Dermis microvascular lymphatic vessel endothelial cell (primary cell): ENCODE measurements at regions not wholly inside any gene's neighbourhood (a gene's known extent, or its start where the extent isn't known, plus 50 kb on each side); places are given as distances from the start of the nearest gene placed in this dataset.

Experiments
- DNase-seq, 2 donors: peaks; one replicate each; pipeline versions ENCODE4 v3.0.0 to v3.0.0-alpha.2; 2010; ENCODE audit warnings: low read depth in 2 of 2

DNA sequence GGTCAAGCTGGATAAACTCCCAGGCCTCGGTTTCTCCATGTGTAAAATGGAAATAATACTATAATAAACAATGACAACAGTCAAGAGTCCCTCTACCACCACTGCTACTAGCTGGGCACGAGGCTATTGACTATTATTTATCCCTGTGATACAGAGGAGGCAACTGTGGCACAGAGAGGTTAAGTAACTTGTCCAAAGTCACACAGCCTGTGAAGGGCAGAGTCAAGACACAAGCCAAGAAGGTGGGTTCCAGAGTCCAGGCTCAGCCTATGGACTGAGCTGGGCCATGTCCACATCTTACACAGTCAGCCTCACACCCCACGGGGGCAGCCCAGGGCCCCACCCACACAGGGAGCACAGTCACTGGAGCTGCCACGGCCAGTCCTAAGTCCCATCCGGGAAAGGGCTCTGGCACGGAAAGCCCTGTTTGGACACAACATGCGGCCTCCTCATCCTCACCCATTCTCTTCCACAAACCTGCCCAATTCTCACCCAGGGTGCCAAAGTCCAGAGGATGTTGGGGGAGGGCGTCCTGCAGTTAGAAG, 384.0 kb downstream of the SHANK2 start:
- DNase-seq: no peak

DNA sequence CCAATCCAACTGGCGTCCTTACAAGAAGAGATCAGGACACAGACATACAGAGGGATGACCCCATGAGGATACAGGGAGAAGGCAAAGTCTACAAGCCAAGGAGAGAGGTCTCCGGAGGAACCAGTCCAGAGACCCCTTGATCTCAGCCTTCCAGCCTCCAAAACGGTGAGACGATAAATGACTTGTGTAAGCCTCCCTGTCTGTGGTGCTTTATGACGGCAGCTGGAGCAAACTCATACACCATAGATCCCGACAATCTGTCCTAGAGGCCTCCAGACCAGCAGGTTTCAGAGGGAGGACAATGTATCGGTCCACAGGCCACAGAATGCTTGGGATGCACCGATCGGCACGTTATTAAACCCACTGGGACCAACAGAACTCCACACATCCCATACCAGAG, 383.3 kb downstream of the SHANK2 start:
- no peak for DNase-seq

GRCh38 chr11:70871881-70872280, 380.5 kb downstream of the SHANK2 start:
- DNase-seq: no peak

- no peak for DNase-seq
Measured at GRCh38 chr11:70872299-70872698, 380.1 kb downstream of the SHANK2 start.

DNA sequence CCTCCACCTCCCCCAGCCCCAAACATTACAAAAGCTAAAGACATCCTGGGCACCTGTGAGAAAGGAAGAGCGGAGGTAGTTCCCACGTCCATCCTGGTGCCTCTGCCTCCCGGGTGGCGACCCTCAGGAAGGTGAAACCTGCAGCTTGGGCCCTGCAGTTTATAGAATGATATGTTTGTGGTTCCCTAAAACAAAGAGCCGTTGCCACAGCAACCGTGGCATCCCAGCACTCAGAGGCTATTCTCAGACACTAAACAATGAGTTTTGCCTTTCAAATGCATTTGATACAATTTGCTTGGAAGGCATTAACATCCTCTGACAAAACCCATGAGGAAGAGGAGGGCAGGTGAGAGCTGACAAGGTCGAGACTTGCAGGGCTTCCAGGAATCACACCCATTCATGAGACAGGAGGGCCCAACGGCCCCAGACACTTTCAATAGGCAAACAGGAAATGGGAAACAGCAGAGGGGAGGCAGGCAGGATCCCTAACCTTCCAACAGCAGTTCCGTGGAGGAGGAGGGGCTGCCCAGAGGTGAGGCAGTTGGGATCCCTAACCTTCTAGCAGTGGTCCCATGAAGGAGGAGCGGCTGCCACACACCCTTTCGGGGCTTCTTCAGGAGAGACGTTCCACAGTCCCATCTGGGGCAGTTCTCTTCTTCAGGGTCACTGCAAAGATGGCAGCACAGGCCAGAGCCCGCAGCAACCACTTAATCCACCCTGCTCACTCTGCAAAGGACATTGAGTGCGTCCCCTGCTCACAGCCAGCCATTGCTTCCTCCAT, 379.2 kb downstream of the SHANK2 start:
- no peak for DNase-seq

DNA sequence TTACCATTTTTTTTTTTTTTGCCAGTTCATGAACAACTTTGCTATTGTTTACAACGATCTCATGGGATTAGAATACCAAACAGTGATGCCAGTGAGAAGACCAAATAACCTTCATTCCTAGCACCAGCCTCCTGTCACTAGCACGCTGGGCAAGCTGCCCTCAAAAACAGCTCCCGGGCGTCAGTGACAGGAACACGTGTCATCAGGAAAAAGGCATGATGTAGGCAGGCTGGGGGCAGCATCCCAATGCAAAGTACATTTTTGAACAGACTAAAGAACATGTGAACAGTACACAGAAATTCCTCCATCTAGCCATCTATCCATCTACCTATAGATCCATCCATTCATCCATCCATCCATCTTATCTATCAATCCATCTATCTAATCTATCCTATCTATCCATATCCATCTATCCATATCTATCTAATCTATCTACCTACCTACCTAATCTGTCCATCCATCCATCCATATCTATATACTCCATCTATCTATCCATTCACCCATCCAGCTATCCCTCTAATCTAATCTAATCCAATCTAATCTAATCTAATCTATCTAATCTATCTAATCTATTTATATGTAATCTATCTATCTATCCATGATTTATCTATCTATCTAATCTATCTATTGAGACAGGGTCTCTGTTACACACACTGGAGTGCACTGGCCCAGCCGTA, 378.5 kb downstream of the SHANK2 start:
- DNase-seq: no peak

DNA sequence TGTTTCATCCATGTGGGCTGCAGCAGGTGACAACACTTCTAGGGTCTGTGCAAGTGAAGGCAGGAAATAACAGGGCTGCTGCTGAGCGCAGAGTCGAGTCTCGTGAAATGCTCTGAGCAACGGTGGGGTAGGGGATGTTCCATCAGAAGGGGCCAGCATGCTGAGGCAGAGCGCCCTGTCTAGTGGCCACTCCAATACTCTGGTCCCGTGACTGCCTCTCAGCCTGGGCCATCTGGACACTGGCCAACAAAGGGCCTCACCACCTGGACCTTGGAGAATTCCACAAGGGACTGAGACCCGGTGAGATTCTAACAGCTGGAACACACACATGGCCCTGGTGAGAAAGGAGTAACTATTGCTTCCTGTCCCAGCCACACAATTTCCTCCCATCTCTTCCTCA, 375.7 kb downstream of the SHANK2 start:
- no peak for DNase-seq

DNA sequence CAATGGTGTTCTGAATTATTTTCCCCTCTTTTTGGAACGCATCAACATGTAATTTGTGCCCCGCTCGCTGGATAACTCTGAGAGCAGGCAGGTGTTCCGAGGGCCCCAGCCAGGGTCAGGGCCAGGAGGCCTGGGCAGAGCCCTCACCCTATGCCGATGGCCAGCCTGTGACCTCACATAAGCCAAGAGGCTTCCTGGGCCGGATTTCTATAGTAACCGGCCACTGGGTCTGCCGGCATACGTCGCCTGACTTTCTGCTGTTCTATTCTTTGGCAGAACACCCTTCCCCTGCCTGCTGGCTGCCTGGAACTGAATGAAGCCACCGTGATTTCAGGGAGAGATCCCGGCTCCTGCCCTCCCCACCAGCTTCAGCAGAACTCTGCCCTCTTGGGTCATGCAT, 375.2 kb downstream of the SHANK2 start:
- DNase-seq: no peak

DNA sequence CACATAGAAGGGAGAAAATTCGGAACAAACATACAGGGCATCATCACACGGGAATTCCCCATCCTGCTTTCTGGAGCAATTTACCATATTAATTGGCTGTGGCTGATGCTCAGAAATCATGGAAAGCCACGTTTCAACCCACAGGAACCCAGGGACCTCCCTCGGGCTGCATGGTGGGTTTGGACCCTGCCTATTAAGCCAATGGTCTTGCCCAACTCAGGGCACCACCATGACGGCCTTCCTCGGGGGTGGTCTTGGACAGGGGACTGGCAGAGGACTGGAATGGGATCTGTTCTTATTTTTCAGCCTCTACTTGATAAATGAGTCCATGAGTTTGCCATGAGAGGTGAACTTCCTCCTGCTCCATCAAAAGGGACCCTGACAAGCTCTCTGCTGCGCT, 374.0 kb downstream of the SHANK2 start:
- no peak for DNase-seq

DNA sequence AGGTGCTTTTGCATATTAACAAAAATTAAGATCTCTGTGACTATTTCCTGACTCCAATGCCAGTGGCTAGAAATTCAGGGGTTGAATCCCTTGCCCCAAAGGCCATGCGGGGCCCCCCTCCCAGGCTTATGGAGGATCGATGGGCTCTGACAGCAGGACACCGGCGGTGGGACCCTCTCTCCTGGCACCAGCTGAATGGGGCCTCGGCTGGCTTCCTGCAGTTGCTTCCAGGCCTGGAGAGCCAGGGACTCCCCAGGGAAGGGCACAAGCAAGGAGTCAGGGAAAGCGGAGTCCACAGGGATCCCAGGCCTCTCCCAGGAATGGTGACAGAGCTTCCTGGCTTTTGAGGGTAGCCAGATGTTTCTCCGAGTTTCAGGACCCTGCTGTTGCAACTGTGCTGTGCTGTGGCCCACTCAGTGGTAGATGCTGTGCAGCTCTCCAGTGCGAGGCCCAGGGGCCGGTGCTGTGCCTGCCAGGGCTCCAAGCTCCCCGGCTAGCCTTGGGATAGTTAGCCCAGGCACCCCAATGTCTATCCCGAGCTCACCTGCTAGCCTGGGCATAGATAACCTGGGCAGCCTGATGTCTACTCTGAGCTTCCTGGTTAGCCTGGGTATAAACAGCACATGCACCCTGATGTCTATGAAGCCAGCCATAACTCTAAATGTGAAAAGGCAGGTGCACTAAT, 372.6 kb downstream of the SHANK2 start:
- no peak for DNase-seq

- DNase-seq: no peak
Measured at GRCh38 chr11:70880416-70880815, 372.0 kb downstream of the SHANK2 start.

- DNase-seq: no peak
Measured at GRCh38 chr11:70881948-70882715, 370.2 kb downstream of the SHANK2 start.

GRCh38 chr11:70882716-70883085, 369.7 kb downstream of the SHANK2 start:
- DNase-seq: no peak

GRCh38 chr11:70883323-70883940, 368.9 kb downstream of the SHANK2 start:
- no peak for DNase-seq

- DNase-seq: no peak
Measured at GRCh38 chr11:70883973-70884623, 368.3 kb downstream of the SHANK2 start.

DNA sequence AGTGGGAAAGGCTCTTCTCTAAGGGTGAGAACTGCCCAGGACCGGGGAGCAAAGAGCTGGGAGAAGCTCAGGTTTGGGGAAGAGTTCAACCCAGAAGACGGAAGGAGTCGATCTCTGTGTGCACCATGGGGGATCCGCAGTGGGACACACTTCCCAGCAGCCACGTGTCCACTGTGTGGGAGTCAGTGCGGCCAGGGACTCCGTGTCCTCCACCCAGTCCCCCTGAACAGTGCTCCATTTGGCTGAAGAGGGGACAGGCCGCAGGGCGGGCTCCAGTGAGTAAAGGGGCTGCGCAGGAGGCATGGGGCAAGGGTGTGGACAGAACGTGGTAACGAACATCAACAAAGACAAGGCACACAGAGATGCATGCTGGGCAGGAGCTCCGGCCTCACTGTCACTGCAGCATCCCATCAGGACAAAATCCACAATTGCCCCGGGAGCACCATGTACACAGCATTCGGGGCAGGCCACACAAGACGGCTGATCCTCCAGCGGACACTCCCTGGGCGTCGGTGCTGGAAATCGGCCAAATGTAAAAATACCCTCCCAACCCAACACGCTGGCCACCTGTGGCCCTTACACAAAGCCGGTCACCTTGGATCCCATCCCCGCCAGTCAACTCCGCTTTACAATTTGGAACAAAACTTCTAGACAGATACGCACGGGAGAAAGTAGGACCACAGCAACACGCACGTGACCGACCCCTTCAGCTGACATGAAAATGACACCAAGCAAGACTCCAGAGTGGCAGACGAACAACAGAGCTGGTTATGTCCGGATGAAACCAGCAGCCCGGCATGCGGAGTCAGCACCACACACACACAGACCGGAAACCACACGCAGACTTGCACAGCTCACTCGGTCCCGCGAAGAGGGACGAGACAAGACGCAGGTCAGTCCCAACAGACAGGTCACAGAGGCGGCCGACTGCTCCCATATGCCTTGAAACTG, 366.8 kb downstream of the SHANK2 start:
- DNase-seq: no peak

- DNase-seq: no peak
Measured at GRCh38 chr11:70886256-70886655, 366.1 kb downstream of the SHANK2 start.

DNA sequence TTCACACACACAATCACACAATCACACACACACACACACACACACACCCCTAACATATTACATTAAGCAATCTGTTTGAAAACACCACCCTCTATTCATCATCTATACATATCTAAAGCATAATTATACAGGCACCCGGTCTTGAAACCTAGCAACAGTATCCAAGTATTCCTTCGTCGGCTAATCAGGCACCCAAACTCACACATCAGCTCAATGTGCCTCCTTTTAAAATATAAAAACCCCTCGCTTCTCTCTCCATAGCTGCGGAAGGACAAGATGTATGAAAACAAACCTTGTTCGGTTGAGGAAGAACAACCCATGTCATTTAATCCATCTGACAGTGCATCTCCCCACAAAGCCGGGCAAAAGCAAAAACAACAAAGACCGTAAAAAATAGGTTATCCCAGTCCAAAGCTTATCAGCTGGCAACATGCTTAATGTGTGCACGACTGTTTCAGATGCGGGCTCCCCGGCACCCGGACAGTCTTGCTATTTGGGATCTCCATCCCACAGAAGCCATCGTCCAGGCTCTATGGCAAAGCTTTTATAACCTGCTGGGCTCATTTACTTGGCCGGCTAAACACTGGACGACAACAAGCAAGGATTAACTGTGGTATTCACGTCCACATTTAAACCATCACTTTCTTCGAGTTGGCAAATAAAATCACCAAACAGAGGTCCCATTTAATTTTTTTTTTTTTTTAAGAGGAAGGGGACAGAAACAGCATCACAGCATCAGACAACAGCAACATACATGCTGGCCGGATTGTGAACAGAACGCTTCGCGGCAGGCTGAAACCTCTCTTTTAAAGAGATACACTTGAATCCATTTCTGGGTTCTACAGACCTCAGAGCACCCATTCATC, 365.5 kb downstream of the SHANK2 start:
- DNase-seq: no peak

- DNase-seq: no peak
Measured at GRCh38 chr11:70887542-70887827, 364.9 kb downstream of the SHANK2 start.
